ENCODE measurements at regions not wholly inside any gene's neighbourhood (a gene's known extent, or its start where the extent isn't known, plus 50 kb on each side); places are given as distances from the start of the nearest gene placed in this dataset.

- TF ChIP-seq, protein P1, sequence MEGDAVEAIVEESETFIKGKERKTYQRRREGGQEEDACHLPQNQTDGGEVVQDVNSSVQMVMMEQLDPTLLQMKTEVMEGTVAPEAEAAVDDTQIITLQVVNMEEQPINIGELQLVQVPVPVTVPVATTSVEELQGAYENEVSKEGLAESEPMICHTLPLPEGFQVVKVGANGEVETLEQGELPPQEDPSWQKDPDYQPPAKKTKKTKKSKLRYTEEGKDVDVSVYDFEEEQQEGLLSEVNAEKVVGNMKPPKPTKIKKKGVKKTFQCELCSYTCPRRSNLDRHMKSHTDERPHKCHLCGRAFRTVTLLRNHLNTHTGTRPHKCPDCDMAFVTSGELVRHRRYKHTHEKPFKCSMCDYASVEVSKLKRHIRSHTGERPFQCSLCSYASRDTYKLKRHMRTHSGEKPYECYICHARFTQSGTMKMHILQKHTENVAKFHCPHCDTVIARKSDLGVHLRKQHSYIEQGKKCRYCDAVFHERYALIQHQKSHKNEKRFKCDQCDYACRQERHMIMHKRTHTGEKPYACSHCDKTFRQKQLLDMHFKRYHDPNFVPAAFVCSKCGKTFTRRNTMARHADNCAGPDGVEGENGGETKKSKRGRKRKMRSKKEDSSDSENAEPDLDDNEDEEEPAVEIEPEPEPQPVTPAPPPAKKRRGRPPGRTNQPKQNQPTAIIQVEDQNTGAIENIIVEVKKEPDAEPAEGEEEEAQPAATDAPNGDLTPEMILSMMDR (IDR thresholded peaks at IDR 0.05; ENCODE audit: low read length): no peak
- no peak for TF ChIP-seq EZH2phosphoT487 (IDR thresholded peaks at IDR 0.05; ENCODE audit: low read length)
- no peak for TF ChIP-seq EZH2 (optimal IDR thresholded peaks at IDR 0.05; ENCODE audit: low read depth, low read length)
- H3K79me2 ChIP-seq (ENCODE audit: low read length): no peaks in the 10 kb centered on the region
- H3K36me3 ChIP-seq (replicated peaks; ENCODE audit: insufficient read depth, low read length): no peaks in the 10 kb centered on the region
- H3K4me2 ChIP-seq (ENCODE audit: low read depth, low read length): no peak overlapping the region
- H3K27me3 ChIP-seq (replicated peaks; ENCODE audit: insufficient read depth, low read length): no peaks in the 10 kb centered on the region
- no peaks in the 10 kb centered on the region for H3K4me1 ChIP-seq (ENCODE audit: low read length)
- H3F3A ChIP-seq (ENCODE audit: insufficient read depth, low read length): no peaks in the 10 kb centered on the region
- no peak overlapping the region for H3K4me3 ChIP-seq (ENCODE audit: low read length)
- H3K27ac ChIP-seq (ENCODE audit: low read length): no peak overlapping the region
- H3K9ac ChIP-seq (ENCODE audit: low read length): no peak overlapping the region
- DNase-seq: no peak
- no peak overlapping the region for H2AFZ ChIP-seq (ENCODE audit: low read length)
- H4K20me1 ChIP-seq (ENCODE audit: insufficient read depth, low read length): no peaks in the 10 kb centered on the region
- H3K9me2 ChIP-seq (replicated peaks; ENCODE audit: insufficient read depth, low read length): no peaks in the 10 kb centered on the region
- no peaks in the 10 kb centered on the region for H3K9me3 ChIP-seq (replicated peaks; ENCODE audit: insufficient read depth, low read length)
These were observed 619.6 kb upstream of the TMEFF2 start for GRCh38 chr2:192814376-192814775.

GRCh38 chr2:192813341-192813740 is 618.6 kb upstream of the TMEFF2 start:
- H3K4me2 ChIP-seq (ENCODE audit: low read depth, low read length): no peak overlapping the region
- no peaks in the 10 kb centered on the region for H4K20me1 ChIP-seq (ENCODE audit: insufficient read depth, low read length)
- no peaks in the 10 kb centered on the region for H3K9me2 ChIP-seq (replicated peaks; ENCODE audit: insufficient read depth, low read length)
- no peak overlapping the region for H3K9ac ChIP-seq (ENCODE audit: low read length)
- H3F3A ChIP-seq (ENCODE audit: insufficient read depth, low read length): no peaks in the 10 kb centered on the region
- TF ChIP-seq, protein P1 (IDR thresholded peaks at IDR 0.05; ENCODE audit: low read length): no peak
- no peak for TF ChIP-seq EZH2 (optimal IDR thresholded peaks at IDR 0.05; ENCODE audit: low read depth, low read length)
- no peak for TF ChIP-seq EZH2phosphoT487 (IDR thresholded peaks at IDR 0.05; ENCODE audit: low read length)
- H3K27ac ChIP-seq (ENCODE audit: low read length): no peak overlapping the region
- H3K27me3 ChIP-seq (replicated peaks; ENCODE audit: insufficient read depth, low read length): no peaks in the 10 kb centered on the region
- H3K4me3 ChIP-seq (ENCODE audit: low read length): no peak overlapping the region
- no peaks in the 10 kb centered on the region for H3K36me3 ChIP-seq (replicated peaks; ENCODE audit: insufficient read depth, low read length)
- DNase-seq: no peak
- H3K79me2 ChIP-seq (ENCODE audit: low read length): no peaks in the 10 kb centered on the region
- no peaks in the 10 kb centered on the region for H3K4me1 ChIP-seq (ENCODE audit: low read length)
- no peaks in the 10 kb centered on the region for H3K9me3 ChIP-seq (replicated peaks; ENCODE audit: insufficient read depth, low read length)
- no peak overlapping the region for H2AFZ ChIP-seq (ENCODE audit: low read length)

DNA sequence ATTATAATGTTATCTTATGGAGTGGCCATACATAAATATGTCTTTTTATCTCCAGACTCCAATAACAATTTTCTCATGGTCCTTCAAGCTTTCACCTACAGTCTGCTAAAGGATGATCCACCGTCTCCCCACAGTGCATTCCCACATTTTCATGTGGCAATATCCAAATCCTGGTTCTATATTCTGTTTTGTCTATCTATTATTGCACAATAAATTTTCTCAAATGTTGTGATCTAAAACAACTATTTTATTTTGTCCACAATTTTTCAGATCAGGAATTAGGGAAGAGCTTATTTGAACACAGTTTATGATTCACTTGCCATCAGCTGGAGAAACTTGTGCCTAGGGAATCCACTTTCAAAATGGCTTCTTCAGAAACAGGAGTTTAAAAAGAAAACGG is 614.4 kb upstream of the TMEFF2 start:
- no peak for DNase-seq
- H3K9ac ChIP-seq (ENCODE audit: low read length): no peak overlapping the region
- no peaks in the 10 kb centered on the region; the same call in 1 of the 2 replicates for H3K36me3 ChIP-seq (replicated peaks; ENCODE audit: insufficient read depth, low read length)
- H3K9me3 ChIP-seq (replicated peaks; ENCODE audit: insufficient read depth, low read length): no peaks in the 10 kb centered on the region
- H3K9me2 ChIP-seq (replicated peaks; ENCODE audit: insufficient read depth, low read length): no peaks in the 10 kb centered on the region
- H3K27me3 ChIP-seq (replicated peaks; ENCODE audit: insufficient read depth, low read length): no peaks in the 10 kb centered on the region
- H3K79me2 ChIP-seq (ENCODE audit: low read length): no peaks in the 10 kb centered on the region
- H3K4me3 ChIP-seq (ENCODE audit: low read length): no peak overlapping the region
- H3K4me2 ChIP-seq (ENCODE audit: low read depth, low read length): no peak overlapping the region
- no peaks in the 10 kb centered on the region for H3K4me1 ChIP-seq (ENCODE audit: low read length)
- H2AFZ ChIP-seq (ENCODE audit: low read length): no peak overlapping the region
- H3K27ac ChIP-seq (ENCODE audit: low read length): no peak overlapping the region
- H3F3A ChIP-seq (ENCODE audit: insufficient read depth, low read length): no peaks in the 10 kb centered on the region
- TF ChIP-seq, protein P1 (IDR thresholded peaks at IDR 0.05; ENCODE audit: low read length): no peak
- TF ChIP-seq EZH2phosphoT487 (IDR thresholded peaks at IDR 0.05; ENCODE audit: low read length) (no peak), EZH2 (optimal IDR thresholded peaks at IDR 0.05; ENCODE audit: low read depth, low read length) (no peak)
- H4K20me1 ChIP-seq (ENCODE audit: insufficient read depth, low read length): no peaks in the 10 kb centered on the region
